Right lobe of liver (tissue), 6 donors: ENCODE measurements at regions not wholly inside any gene's neighbourhood (a gene's known extent, or its start where the extent isn't known, plus 50 kb on each side); places are given as distances from the start of the nearest gene placed in this dataset.
A peak's percentile ranks its signal among the peaks of the same experiment; 100 is the strongest.

ENCODE experiments used
- ATAC-seq, 4 donors: fragments of 200-7000 bp; cut with Tn5 transposase; one replicate each; pipeline ENCODE4 v1.9.1; 2020; ENCODE audit warnings: mild to moderate bottlenecking in 4 of 4, moderate library complexity in 4 of 4
- DNase-seq, 3 donors: peaks; one replicate each; pipeline ENCODE4 v3.0.0-alpha.2; 2020
- H3K27ac ChIP-seq, 3 donors: fragments of 200-600 bp; one replicate each; pipeline ENCODE4 v1.8.0; 2022
- H3K27me3 ChIP-seq, 2 donors: fragments of 200-600 bp; one replicate each; pipeline ENCODE4 v1.8.0; 2022
- H3K36me3 ChIP-seq, 4 donors: fragments of 200-600 bp; sonication (generic) in 1 of 4; one replicate each; pipeline versions ENCODE4 v1.5.1 to v1.8.0; 2017 to 2022; ENCODE audit warnings: control low read depth in 1 of 4
- H3K4me1 ChIP-seq, 4 donors: fragments of 200-600 bp; sonication (generic) in 1 of 4; one replicate each; pipeline versions ENCODE4 v1.5.1 to v1.8.0; 2017 to 2022; ENCODE audit warnings: control low read depth in 1 of 4
- H3K4me3 ChIP-seq, 3 donors: fragments of 200-600 bp; one replicate each; pipeline ENCODE4 v1.8.0; 2022
- H3K9me3 ChIP-seq, 4 donors: fragments of 200-600 bp; sonication (generic) in 1 of 4; one replicate each; pipeline versions ENCODE4 v1.5.1 to v1.8.0; 2017 to 2022; ENCODE audit warnings: control low read depth in 1 of 4
- CTCF ChIP-seq, 4 donors: fragments of 200-600 bp in 3 of 4; fragments of 450-650 bp in 1 of 4; IDR thresholded peaks; one replicate each; pipeline versions ENCODE4 v1.5.1 to v1.8.0; 2016 to 2022; ENCODE audit warnings: antibody characterized with exemption in 4 of 4, mild to moderate bottlenecking in 2 of 4
- POLR2A ChIP-seq: fragments of 450-650 bp; IDR thresholded peaks from one replicate; pipeline ENCODE4 v1.6.1; 2017; ENCODE audit warnings: antibody characterized with exemption, mild to moderate bottlenecking
- WGBS: methylation state at CpG from one replicate; pipeline ENCODE4 v1.1.6; 2018; ENCODE audit warnings: low coverage, low lambda C conversion rate; ENCODE audit not compliant: insufficient coverage; ENCODE audit errors: missing lambda C conversion rate; 5-methylcytosine and 5-hydroxymethylcytosine counted together
- intact Hi-C, 2 donors: fragments of 100-400 bp; cut with DNase I; formaldehyde crosslinking; loops; one replicate each; pipeline versions ENCODE4 v1.11.2 to v1.14.1; 2022
- donor health status: DM: no; HTN: yes; CAD: no.
- donor health status: DM: no; HTN: no; CAD: no.
- donor health status: DM: no; HTN: no; CAD: no.
- donor health status: DM: no; HTN: yes; CAD: no.
- donor health status: DM: no; HTN: yes; CAD: no.

GRCh38 chr17:55635253-55635914 lies 87.3 kb downstream of the TMEM100 start:
- intact Hi-C loops, result no loop called here
- H3K36me3 ChIP-seq, result no peaks in the 10 kb centered on the region
- TF ChIP-seq POLR2A (no peak), CTCF (IDR thresholded peaks at IDR 0.05) (no peak)
- no peaks in the 10 kb centered on the region for H3K27me3 ChIP-seq
- no peaks in the 10 kb centered on the region for H3K9me3 ChIP-seq
- no peak overlapping the region for H3K4me3 ChIP-seq
- no peak for DNase-seq
- H3K27ac ChIP-seq, result no peak overlapping the region
- ATAC-seq, result peak; percentile 40 to 61 (median 48)
- peaks cover 0 to 5% (median 0%) of the 10 kb centered on the region in 4 donors for H3K4me1 ChIP-seq
- WGBS, result 31% methylated on average over 5 of the region's 5 CpGs

DNA sequence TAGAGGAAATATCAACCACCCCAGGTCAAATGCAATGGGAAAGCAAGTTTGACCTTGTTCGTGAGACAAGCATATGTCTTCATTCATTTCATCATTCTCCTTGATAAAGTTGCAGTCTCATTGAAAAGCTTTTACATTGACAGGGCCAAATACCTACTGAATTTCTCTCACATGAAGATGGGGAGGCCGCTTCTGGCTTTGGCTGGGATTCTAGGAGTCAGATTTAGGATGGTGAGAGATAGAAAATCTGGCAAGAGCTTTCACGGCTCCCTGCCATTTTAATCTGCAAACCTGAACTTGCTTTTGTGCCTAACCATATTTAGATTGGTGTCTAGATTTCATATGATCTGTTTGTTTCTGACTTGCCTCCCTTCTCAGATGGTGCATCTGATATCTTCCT lies 88.0 kb downstream of the TMEM100 start:
- no peak for ATAC-seq
- Histone ChIP-seq H3K9me3 (no peaks in the 10 kb centered on the region), H3K4me1 (peaks cover 0 to 5% (median 0%) of the 10 kb centered on the region in 4 donors), H3K27ac (no peak overlapping the region), H3K4me3 (no peak overlapping the region), H3K36me3 (no peaks in the 10 kb centered on the region), H3K27me3 (no peaks in the 10 kb centered on the region)
- no peak for TF ChIP-seq CTCF (IDR thresholded peaks at IDR 0.05)
- TF ChIP-seq POLR2A, result no peak
- intact Hi-C loops, result no loop called here
- no peak for DNase-seq
- 90% methylated on average over 2 of the region's 3 CpGs for WGBS

DNA sequence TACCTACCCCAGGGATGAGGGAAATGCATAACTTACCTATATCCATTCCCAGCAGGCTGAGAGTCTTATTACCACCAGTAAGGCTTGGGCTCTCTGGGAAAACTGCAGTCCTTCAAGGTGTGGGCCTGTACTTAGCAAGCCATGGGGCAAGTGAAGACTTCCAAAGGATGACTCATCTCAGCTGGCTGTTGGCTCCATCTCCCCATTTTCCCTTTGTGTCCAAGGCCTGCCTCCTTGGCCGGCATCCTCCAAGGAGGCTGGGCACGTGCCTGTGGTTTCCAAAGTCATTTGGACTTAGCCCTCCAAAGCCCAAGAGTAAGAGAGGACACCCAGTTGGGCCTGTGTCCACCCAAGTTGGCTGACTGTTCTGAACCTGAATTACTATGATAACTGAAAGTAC lies 89.8 kb downstream of the TMEM100 start:
- Histone ChIP-seq H3K9me3 (no peaks in the 10 kb centered on the region), H3K27ac (no peak overlapping the region), H3K4me3 (no peak overlapping the region), H3K36me3 (no peaks in the 10 kb centered on the region), H3K27me3 (no peaks in the 10 kb centered on the region), H3K4me1 (peaks cover 0 to 5% (median 0%) of the 10 kb centered on the region in 4 donors)
- DNase-seq (no peak), ATAC-seq (no peak)
- intact Hi-C loops, result no loop called here
- TF ChIP-seq CTCF (IDR thresholded peaks at IDR 0.05), result no peak
- no peak for TF ChIP-seq POLR2A
- WGBS, result 62% methylated on average over 2 of the region's 2 CpGs

GRCh38 chr17:55632236-55632635 lies 90.4 kb downstream of the TMEM100 start:
- Histone ChIP-seq H3K4me3 (no peak overlapping the region), H3K36me3 (no peaks in the 10 kb centered on the region), H3K27me3 (no peaks in the 10 kb centered on the region), H3K27ac (no peak overlapping the region), H3K9me3 (no peaks in the 10 kb centered on the region), H3K4me1 (peaks cover 0 to 5% (median 0%) of the 10 kb centered on the region in 4 donors)
- DNase-seq (no peak), ATAC-seq (no peak)
- TF ChIP-seq POLR2A (no peak), CTCF (IDR thresholded peaks at IDR 0.05) (no peak)
- WGBS, result 85% methylated on average over 2 of the region's 2 CpGs
- intact Hi-C loops, result no loop called here
